ENCODE measurements at regions not wholly inside any gene's neighbourhood (a gene's known extent, or its start where the extent isn't known, plus 50 kb on each side); places are given as distances from the start of the nearest gene placed in this dataset.

GRCh38 chr13:106243011-106243565 lies 292.4 kb downstream of the EFNB2 start (continued):
- TF ChIP-seq, protein P1, sequence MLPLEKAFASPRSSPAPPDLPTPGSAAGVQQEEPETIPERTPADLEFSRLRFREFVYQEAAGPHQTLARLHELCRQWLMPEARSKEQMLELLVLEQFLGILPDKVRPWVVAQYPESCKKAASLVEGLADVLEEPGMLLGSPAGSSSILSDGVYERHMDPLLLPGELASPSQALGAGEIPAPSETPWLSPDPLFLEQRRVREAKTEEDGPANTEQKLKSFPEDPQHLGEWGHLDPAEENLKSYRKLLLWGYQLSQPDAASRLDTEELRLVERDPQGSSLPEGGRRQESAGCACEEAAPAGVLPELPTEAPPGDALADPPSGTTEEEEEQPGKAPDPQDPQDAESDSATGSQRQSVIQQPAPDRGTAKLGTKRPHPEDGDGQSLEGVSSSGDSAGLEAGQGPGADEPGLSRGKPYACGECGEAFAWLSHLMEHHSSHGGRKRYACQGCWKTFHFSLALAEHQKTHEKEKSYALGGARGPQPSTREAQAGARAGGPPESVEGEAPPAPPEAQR (tag by site-specific recombination; IDR thresholded peaks at IDR 0.05), result no peak
- TF ChIP-seq KLF9 (tag by site-specific recombination; IDR thresholded peaks at IDR 0.05; ENCODE audit: low read depth) (no peak), ZNF416 (tag by site-specific recombination; IDR thresholded peaks at IDR 0.05) (no peak)

DNA sequence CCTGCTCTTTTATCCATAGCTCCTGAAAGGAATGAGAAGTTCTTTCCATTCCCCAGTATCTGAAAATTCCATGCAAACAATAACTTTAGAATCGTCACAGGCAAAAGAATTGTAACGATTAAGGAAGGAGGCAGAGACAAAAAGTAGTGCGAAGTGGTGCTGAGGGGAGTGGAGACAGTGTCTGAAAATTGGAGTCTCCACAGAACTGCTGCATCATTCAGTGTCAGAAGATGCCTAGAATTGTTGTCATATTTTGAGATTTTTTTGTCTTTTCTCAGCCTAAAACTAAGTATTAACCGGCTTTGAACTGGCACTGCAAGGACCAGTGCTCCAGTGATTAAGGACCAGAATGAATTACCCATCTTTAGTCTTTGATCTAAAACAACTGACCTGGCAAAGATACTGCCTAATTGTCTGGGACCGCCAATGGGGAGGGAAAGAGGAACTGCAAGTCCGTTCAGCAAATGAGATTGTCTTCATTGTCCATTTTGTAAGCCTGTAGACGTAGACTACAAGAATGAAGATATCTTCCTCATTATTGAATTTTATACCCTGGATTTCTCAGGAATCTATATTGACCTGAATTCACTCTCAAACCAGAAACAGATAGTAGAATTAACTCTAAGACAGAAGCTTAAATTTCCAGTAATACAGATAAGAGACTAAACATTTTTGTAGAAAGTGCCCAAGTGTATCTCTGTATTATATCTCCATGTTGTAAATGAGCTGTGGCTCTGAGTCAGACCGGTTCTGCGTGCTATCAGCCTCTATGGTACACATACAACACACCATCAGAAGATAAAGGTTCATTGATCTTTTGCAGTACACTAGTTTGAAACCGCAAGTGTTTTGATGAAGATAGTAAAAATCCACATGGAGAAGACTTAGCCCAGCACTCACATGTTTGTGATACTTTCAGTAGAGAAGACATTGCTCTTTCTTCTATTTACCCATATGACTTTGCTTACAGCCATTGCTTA lies 293.2 kb downstream of the EFNB2 start:
- TF ChIP-seq, protein P2, sequence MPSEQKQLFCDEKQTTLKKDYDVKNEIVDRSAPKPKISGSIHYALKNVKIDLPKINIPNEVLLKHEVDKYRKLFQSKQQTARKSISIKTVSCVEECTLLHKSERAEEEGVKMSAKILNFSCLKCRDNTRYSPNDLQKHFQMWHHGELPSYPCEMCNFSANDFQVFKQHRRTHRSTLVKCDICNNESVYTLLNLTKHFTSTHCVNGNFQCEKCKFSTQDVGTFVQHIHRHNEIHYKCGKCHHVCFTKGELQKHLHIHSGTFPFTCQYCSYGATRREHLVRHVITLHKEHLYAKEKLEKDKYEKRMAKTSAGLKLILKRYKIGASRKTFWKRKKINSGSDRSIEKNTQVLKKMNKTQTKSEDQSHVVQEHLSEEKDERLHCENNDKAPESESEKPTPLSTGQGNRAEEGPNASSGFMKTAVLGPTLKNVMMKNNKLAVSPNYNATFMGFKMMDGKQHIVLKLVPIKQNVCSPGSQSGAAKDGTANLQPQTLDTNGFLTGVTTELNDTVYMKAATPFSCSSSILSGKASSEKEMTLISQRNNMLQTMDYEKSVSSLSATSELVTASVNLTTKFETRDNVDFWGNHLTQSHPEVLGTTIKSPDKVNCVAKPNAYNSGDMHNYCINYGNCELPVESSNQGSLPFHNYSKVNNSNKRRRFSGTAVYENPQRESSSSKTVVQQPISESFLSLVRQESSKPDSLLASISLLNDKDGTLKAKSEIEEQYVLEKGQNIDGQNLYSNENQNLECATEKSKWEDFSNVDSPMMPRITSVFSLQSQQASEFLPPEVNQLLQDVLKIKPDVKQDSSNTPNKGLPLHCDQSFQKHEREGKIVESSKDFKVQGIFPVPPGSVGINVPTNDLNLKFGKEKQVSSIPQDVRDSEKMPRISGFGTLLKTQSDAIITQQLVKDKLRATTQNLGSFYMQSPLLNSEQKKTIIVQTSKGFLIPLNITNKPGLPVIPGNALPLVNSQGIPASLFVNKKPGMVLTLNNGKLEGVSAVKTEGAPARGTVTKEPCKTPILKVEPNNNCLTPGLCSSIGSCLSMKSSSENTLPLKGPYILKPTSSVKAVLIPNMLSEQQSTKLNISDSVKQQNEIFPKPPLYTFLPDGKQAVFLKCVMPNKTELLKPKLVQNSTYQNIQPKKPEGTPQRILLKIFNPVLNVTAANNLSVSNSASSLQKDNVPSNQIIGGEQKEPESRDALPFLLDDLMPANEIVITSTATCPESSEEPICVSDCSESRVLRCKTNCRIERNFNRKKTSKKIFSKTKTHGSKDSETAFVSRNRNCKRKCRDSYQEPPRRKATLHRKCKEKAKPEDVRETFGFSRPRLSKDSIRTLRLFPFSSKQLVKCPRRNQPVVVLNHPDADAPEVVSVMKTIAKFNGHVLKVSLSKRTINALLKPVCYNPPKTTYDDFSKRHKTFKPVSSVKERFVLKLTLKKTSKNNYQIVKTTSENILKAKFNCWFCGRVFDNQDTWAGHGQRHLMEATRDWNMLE (tag by site-specific recombination; conservative IDR thresholded peaks at IDR 0.05; ENCODE audit: low read depth), result no peak
- ChIA-PET POLR2A (no interaction called here), CTCF (interaction anchor here (0.7 kb wide), 1 partner anchor 55 kb away, joined by 3 read pairs; no protein-coding TSS in a partner anchor)
- H3K27ac ChIP-seq (ENCODE audit: extremely low read depth, low read depth, low read length), result no peak overlapping the region
- no peaks in the 10 kb centered on the region for H3K9me3 ChIP-seq (ENCODE audit: control insufficient read depth, insufficient read depth, low read depth, low read length)
- no peaks in the 10 kb centered on the region for H3K4me1 ChIP-seq (ENCODE audit: control insufficient read depth, insufficient read depth, low read length)
- no peak overlapping the region for H3K4me3 ChIP-seq (ENCODE audit: low read depth, low read length)
- no peaks in the 10 kb centered on the region for H3K36me3 ChIP-seq (ENCODE audit: control insufficient read depth in 2 of 2, insufficient read depth in 1 of 2, low read length in 2 of 2)

- CTCF ChIA-PET, result no interaction called here
- Histone ChIP-seq H3K36me3 (ENCODE audit: control insufficient read depth in 2 of 2, insufficient read depth in 1 of 2, low read length in 2 of 2) (no peaks in the 10 kb centered on the region), H3K4me1 (ENCODE audit: control insufficient read depth, insufficient read depth, low read length) (no peaks in the 10 kb centered on the region), H3K9me3 (ENCODE audit: control insufficient read depth, insufficient read depth, low read depth, low read length) (no peaks in the 10 kb centered on the region), H3K4me3 (ENCODE audit: low read depth, low read length) (no peak overlapping the region), H3K27ac (ENCODE audit: extremely low read depth, low read depth, low read length) (no peak overlapping the region)
- POLR2A ChIA-PET, result interaction anchor here (0.6 kb wide), 1 partner anchor 714 kb away, joined by 3 read pairs; no protein-coding TSS in a partner anchor
- no peak for TF ChIP-seq ZNF600 (tag by site-specific recombination; IDR thresholded peaks at IDR 0.05)
Observed at GRCh38 chr13:106238690-106239089, 296.8 kb downstream of the EFNB2 start.

GRCh38 chr13:106234636-106235035 lies 300.8 kb downstream of the EFNB2 start:
- POLR2A ChIA-PET, result no interaction called here
- Histone ChIP-seq H3K9me3 (ENCODE audit: control insufficient read depth, insufficient read depth, low read depth, low read length) (no peaks in the 10 kb centered on the region), H3K4me1 (ENCODE audit: control insufficient read depth, insufficient read depth, low read length) (no peaks in the 10 kb centered on the region)
- TF ChIP-seq ZBTB48 (tag by site-specific recombination; IDR thresholded peaks at IDR 0.05), result no peak
- TF ChIP-seq ZNF513 (tag by site-specific recombination; IDR thresholded peaks at IDR 0.05), result no peak
- no peak for TF ChIP-seq ZNF121 (tag by site-specific recombination; IDR thresholded peaks at IDR 0.05)
- TF ChIP-seq ZBTB44 (tag by site-specific recombination; IDR thresholded peaks at IDR 0.05), result no peak
- TF ChIP-seq ZFHX2 (tag by site-specific recombination; conservative IDR thresholded peaks at IDR 0.05), result no peak
- no peak for TF ChIP-seq ZNF548 (tag by site-specific recombination; IDR thresholded peaks at IDR 0.05)
- no peak for TF ChIP-seq ZNF341 (tag by site-specific recombination; IDR thresholded peaks at IDR 0.05; ENCODE audit: low read depth)
- TF ChIP-seq ZNF521 (tag by site-specific recombination; IDR thresholded peaks at IDR 0.05), result no peak
- no peak for TF ChIP-seq RBAK (tag by site-specific recombination; IDR thresholded peaks at IDR 0.05)
- TF ChIP-seq ZFP69B (tag by site-specific recombination; IDR thresholded peaks at IDR 0.05), result no peak
- no peak for TF ChIP-seq OVOL3 (tag by site-specific recombination; IDR thresholded peaks at IDR 0.05)
- no peak for TF ChIP-seq SP3 (tag by site-specific recombination; IDR thresholded peaks at IDR 0.05)
- no peak for TF ChIP-seq SP2 (tag by site-specific recombination; IDR thresholded peaks at IDR 0.05)
- TF ChIP-seq GLI2 (tag by site-specific recombination; IDR thresholded peaks at IDR 0.05; ENCODE audit: borderline replicate concordance, low read depth), result no peak

More at GRCh38 chr13:106234636-106235035, 300.8 kb downstream of the EFNB2 start:
- H3K36me3 ChIP-seq (ENCODE audit: control insufficient read depth in 2 of 2, insufficient read depth in 1 of 2, low read length in 2 of 2), result no peaks in the 10 kb centered on the region
- CTCF ChIA-PET, result no interaction called here
- no peak overlapping the region for H3K4me3 ChIP-seq (ENCODE audit: low read depth, low read length)
- H3K27ac ChIP-seq (ENCODE audit: extremely low read depth, low read depth, low read length), result no peak overlapping the region
